ENCODE measurements at regions not wholly inside any gene's neighbourhood (a gene's known extent, or its start where the extent isn't known, plus 50 kb on each side); places are given as distances from the start of the nearest gene placed in this dataset.

DNA sequence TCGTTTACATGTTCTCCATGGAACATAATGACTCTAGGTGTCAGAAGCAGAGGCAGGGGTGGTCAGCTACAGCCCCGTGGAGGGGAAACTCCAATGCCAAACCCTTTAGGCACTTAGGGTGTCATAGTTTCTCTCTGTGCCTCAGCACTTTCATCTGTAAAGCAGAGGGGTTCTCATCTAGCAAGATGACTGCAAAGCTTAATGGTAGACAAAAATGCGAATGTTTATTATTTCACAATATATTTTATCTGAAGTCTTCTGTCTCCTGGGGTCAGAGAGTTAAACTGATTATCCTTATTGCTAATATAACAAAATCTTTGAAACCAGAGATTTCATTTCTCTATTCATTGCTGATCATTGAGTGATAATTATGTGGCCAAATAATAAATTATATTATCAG is 522.5 kb downstream of the TSN start:
- 57 to 70% (median 62%) methylated on average over 3 of the region's 3 CpGs for WGBS, 3 donors
- intact Hi-C loops (cut with DNase I) = no loop called here
- no peak for ATAC-seq
- no peak for DNase-seq
- H3K4me3 ChIP-seq = no peak overlapping the region
- no peak overlapping the region for H3K27ac ChIP-seq
- H3K36me3 ChIP-seq (ENCODE audit: insufficient read depth in 1 of 2, low read depth in 1 of 2) = no peaks in the 10 kb centered on the region
- no peaks in the 10 kb centered on the region for H3K4me1 ChIP-seq
- no peaks in the 10 kb centered on the region for H3K9me3 ChIP-seq
- no peaks in the 10 kb centered on the region for H3K27me3 ChIP-seq (ENCODE audit: insufficient read depth in 3 of 3, low read length in 2 of 3)
- TF ChIP-seq, protein P1, sequence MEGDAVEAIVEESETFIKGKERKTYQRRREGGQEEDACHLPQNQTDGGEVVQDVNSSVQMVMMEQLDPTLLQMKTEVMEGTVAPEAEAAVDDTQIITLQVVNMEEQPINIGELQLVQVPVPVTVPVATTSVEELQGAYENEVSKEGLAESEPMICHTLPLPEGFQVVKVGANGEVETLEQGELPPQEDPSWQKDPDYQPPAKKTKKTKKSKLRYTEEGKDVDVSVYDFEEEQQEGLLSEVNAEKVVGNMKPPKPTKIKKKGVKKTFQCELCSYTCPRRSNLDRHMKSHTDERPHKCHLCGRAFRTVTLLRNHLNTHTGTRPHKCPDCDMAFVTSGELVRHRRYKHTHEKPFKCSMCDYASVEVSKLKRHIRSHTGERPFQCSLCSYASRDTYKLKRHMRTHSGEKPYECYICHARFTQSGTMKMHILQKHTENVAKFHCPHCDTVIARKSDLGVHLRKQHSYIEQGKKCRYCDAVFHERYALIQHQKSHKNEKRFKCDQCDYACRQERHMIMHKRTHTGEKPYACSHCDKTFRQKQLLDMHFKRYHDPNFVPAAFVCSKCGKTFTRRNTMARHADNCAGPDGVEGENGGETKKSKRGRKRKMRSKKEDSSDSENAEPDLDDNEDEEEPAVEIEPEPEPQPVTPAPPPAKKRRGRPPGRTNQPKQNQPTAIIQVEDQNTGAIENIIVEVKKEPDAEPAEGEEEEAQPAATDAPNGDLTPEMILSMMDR (IDR thresholded peaks at IDR 0.05) = no peak

DNA sequence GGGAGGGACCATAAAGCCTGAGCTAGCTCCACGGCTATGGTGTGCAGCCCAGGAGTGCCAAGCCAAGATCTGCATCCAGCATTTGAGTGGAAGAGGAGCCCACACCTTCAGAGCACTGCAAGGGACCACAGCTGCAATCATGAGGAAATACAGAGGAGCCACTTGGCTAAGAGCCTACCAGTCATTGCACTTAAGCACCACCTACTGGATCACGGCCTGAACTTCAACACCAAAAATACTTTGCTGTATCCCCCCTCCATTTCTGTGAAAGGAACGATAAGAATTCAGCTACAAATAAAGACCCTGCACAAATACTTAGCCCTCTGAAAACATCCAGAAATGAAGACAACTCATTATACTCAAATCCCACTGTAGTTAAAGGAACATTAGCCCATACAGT is 545.3 kb downstream of the TSN start:
- DNase-seq (no peak), ATAC-seq (no peak)
- Histone ChIP-seq H3K4me1 (no peaks in the 10 kb centered on the region), H3K27me3 (ENCODE audit: insufficient read depth in 3 of 3, low read length in 2 of 3) (no peaks in the 10 kb centered on the region), H3K36me3 (ENCODE audit: insufficient read depth in 1 of 2, low read depth in 1 of 2) (no peaks in the 10 kb centered on the region), H3K4me3 (no peak overlapping the region), H3K27ac (no peak overlapping the region), H3K9me3 (no peaks in the 10 kb centered on the region)
- WGBS, 3 donors = 86 to 89% (median 88%) methylated on average over 3 of the region's 3 CpGs
- intact Hi-C loops (cut with DNase I) = no loop called here
- TF ChIP-seq, protein P1 (IDR thresholded peaks at IDR 0.05) = no peak

DNA sequence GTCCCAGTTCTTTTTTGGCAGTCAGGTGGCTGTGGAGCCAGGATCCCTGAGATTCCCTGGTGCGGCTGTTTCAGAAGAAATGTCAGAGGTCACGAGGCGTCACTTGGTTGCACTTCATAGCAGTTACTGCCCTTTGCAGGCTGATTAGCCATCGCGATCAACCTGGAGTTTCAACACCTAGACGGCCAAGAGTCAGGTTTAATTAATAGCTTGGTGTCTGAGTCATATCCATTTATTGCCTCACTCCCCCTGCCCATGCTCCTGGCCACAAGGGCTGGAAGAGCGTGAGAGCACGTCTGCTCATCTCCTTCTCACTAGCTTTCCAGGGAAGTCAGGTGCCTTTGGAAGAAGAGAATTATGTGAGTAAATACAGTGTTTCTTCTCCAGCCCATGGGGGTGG is 552.3 kb downstream of the TSN start:
- Histone ChIP-seq H3K27ac (no peak overlapping the region), H3K4me3 (no peak overlapping the region), H3K27me3 (ENCODE audit: insufficient read depth in 3 of 3, low read length in 2 of 3) (no peaks in the 10 kb centered on the region), H3K36me3 (ENCODE audit: insufficient read depth in 1 of 2, low read depth in 1 of 2) (no peaks in the 10 kb centered on the region), H3K4me1 (no peaks in the 10 kb centered on the region), H3K9me3 (no peaks in the 10 kb centered on the region)
- no peak for ATAC-seq
- no peak for DNase-seq
- whole genome bisulfite sequencing, 3 donors = 60 to 66% (median 63%) methylated on average over 8 of the region's 8 CpGs
- TF ChIP-seq, protein P1 (IDR thresholded peaks at IDR 0.05) = no peak
- intact Hi-C loops (cut with DNase I) = no loop called here

DNA sequence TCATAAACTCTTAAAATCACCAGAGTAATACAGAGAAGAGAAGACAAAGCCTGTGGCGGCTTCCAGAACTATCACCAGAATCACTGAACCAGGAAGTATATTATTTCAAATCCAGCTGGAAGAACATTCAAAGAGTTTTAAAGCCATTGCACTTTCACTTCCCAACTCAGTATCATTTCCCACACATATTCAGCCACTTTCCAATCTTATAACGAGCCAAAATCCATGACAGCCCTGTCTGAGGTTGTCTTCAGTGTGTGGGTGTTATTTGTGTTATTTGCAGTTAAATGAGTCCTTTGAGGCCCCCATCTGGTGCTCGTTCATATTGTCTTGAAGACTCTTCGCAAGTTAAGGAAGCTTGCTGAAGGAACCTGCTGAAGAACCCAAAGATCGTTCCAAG is 559.9 kb downstream of the TSN start:
- no peak overlapping the region for H3K27ac ChIP-seq
- DNase-seq (no peak), ATAC-seq (no peak)
- H3K4me3 ChIP-seq = no peak overlapping the region
- intact Hi-C loops (cut with DNase I) = no loop called here
- TF ChIP-seq, protein P1 (IDR thresholded peaks at IDR 0.05) = no peak
- 44 to 53% (median 49%) methylated on average over 5 of the region's 5 CpGs for whole genome bisulfite sequencing, 3 donors
- no peaks in the 10 kb centered on the region for H3K4me1 ChIP-seq
- no peaks in the 10 kb centered on the region for H3K27me3 ChIP-seq (ENCODE audit: insufficient read depth in 3 of 3, low read length in 2 of 3)
- H3K9me3 ChIP-seq = no peaks in the 10 kb centered on the region
- no peaks in the 10 kb centered on the region for H3K36me3 ChIP-seq (ENCODE audit: insufficient read depth in 1 of 2, low read depth in 1 of 2)

DNA sequence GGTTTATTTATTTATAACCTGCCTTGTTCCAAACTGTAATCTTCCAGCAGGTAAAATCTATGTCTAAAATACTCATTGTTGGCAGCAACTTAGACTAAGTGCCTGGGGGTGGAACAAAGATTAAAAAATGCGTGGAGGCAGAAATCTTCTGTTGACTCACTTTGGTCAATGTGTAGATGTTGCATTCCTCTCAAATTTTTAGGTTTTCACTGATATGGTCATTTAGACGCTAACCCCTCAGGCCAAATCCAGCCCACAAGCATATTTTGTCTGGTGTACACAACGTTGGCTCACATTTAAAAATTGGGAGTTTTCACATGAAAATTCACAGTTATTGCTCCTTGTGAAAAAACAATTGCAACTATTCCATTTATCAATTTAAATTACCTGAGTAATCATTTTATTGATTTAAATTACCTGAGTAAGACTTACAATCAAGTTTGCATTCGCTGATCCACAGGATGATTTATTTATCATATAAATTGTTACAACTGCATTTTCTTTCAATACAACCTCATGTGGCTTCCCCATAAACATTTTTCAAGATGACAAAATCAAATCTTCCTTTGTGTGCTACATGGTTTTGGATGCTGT is 564.2 kb downstream of the TSN start:
- Histone ChIP-seq H3K4me3 (no peak overlapping the region), H3K36me3 (ENCODE audit: insufficient read depth in 1 of 2, low read depth in 1 of 2) (no peaks in the 10 kb centered on the region), H3K4me1 (no peaks in the 10 kb centered on the region), H3K27ac (no peak overlapping the region), H3K9me3 (no peaks in the 10 kb centered on the region), H3K27me3 (ENCODE audit: insufficient read depth in 3 of 3, low read length in 2 of 3) (peaks cover 0 to 2% (median 0%) of the 10 kb centered on the region in 3 donors)
- intact Hi-C loops (cut with DNase I) = no loop called here
- WGBS, 3 donors = 60 to 67% (median 63%) methylated on average over 4 of the region's 4 CpGs
- ATAC-seq = no peak
- TF ChIP-seq, protein P1 (IDR thresholded peaks at IDR 0.05) = no peak
- DNase-seq = no peak
